ENCODE measurements at regions not wholly inside any gene's neighbourhood (a gene's known extent, or its start where the extent isn't known, plus 50 kb on each side); places are given as distances from the start of the nearest gene placed in this dataset.

GRCh38 chr5:124924729-124925128 lies 178.3 kb upstream of the ZNF608 start:
- no peak for DNase-seq (ENCODE audit: low spot score)

GRCh38 chr5:124927735-124928134 lies 181.3 kb upstream of the ZNF608 start:
- no peak for DNase-seq (ENCODE audit: low spot score)

- no peak for DNase-seq (ENCODE audit: low spot score)
These were observed 182.6 kb upstream of the ZNF608 start for GRCh38 chr5:124929000-124929399.

- no peak for DNase-seq (ENCODE audit: low spot score)
These were observed 186.6 kb upstream of the ZNF608 start for GRCh38 chr5:124932791-124933600.

- DNase-seq (ENCODE audit: low spot score) = no peak
These were observed 188.6 kb upstream of the ZNF608 start for GRCh38 chr5:124935065-124935464.

- no peak for DNase-seq (ENCODE audit: low spot score)
These were observed 190.1 kb upstream of the ZNF608 start for GRCh38 chr5:124936626-124936933.

GRCh38 chr5:124941051-124942049 lies 194.9 kb upstream of the ZNF608 start:
- DNase-seq (ENCODE audit: low spot score) = no peak

- no peak for DNase-seq (ENCODE audit: low spot score)
These were observed 201.8 kb upstream of the ZNF608 start for GRCh38 chr5:124948062-124948753.

GRCh38 chr5:124948754-124949275 lies 202.4 kb upstream of the ZNF608 start:
- DNase-seq (ENCODE audit: low spot score) = no peak

- no peak for DNase-seq (ENCODE audit: low spot score)
These were observed 203.4 kb upstream of the ZNF608 start for GRCh38 chr5:124949862-124950261.

GRCh38 chr5:124951105-124951504 lies 204.7 kb upstream of the ZNF608 start:
- DNase-seq (ENCODE audit: low spot score) = no peak

GRCh38 chr5:124951661-124952060 lies 205.2 kb upstream of the ZNF608 start:
- DNase-seq (ENCODE audit: low spot score) = no peak

GRCh38 chr5:124952079-124952478 lies 205.6 kb upstream of the ZNF608 start:
- DNase-seq (ENCODE audit: low spot score) = no peak

- no peak for DNase-seq (ENCODE audit: low spot score)
These were observed 206.1 kb upstream of the ZNF608 start for GRCh38 chr5:124952566-124952965.

GRCh38 chr5:124954784-124955183 lies 208.3 kb upstream of the ZNF608 start:
- DNase-seq (ENCODE audit: low spot score) = no peak

GRCh38 chr5:124956471-124957029 lies 210.1 kb upstream of the ZNF608 start:
- no peak for DNase-seq (ENCODE audit: low spot score)

- no peak for DNase-seq (ENCODE audit: low spot score)
These were observed 210.6 kb upstream of the ZNF608 start for GRCh38 chr5:124957063-124957462.

- DNase-seq (ENCODE audit: low spot score) = no peak
These were observed 213.8 kb upstream of the ZNF608 start for GRCh38 chr5:124960266-124960665.

- no peak for DNase-seq (ENCODE audit: low spot score)
These were observed 215.1 kb upstream of the ZNF608 start for GRCh38 chr5:124961521-124961920.

GRCh38 chr5:124962111-124962510 lies 215.7 kb upstream of the ZNF608 start:
- DNase-seq (ENCODE audit: low spot score) = no peak

- DNase-seq (ENCODE audit: low spot score) = no peak
These were observed 216.3 kb upstream of the ZNF608 start for GRCh38 chr5:124962735-124963134.

All from D341Med (cell line).